ENCODE measurements at regions not wholly inside any gene's neighbourhood (a gene's known extent, or its start where the extent isn't known, plus 50 kb on each side); places are given as distances from the start of the nearest gene placed in this dataset.
A peak's percentile ranks its signal among the peaks of the same experiment; 100 is the strongest.

- TF ChIP-seq MLX (CRISPR knock-in tag; conservative IDR thresholded peaks at IDR 0.05) (no peak), HDAC2 (IDR thresholded peaks at IDR 0.05) (0 out of 2 replicates have a peak, but pooled peaks have one; percentile 20), NR2C1 (IDR thresholded peaks at IDR 0.05) (no peak), NR2C1 (tag; IDR thresholded peaks at IDR 0.05) (peak; percentile 33; the same call in 1 of the 2 replicates), EP400 (IDR thresholded peaks at IDR 0.05) (peak; percentile 72), ILK (tag; IDR thresholded peaks at IDR 0.05; ENCODE audit: borderline replicate concordance, low read depth) (no peak), CREB1 (IDR thresholded peaks at IDR 0.05) (0 out of 2 replicates have a peak, but pooled peaks have one; percentile 23), CREB1 (CRISPR knock-in tag; IDR thresholded peaks at IDR 0.05) (no peak), MYC (IDR thresholded peaks at IDR 0.05; ENCODE audit: low read depth, low read length) (peak; percentile 77), MYC (CRISPR knock-in tag; IDR thresholded peaks at IDR 0.05; ENCODE audit: borderline replicate concordance, low read depth) (peak; percentile 59; the same call in 1 of the 2 replicates), CTCFL (IDR thresholded peaks at IDR 0.05; ENCODE audit: borderline replicate concordance, insufficient read depth, low read depth, low read length, poor library complexity, severe bottlenecking) (no peak), ELF1 (tag; IDR thresholded peaks at IDR 0.05) (no peak), ZNF398 (CRISPR knock-in tag; IDR thresholded peaks at IDR 0.05) (no peak), ZNF445 (CRISPR knock-in tag; IDR thresholded peaks at IDR 0.05; ENCODE audit: low read depth) (no peak), U2AF2 (optimal IDR thresholded peaks at IDR 0.05; ENCODE audit: low read depth, low read length) (no peak), MCM5 (IDR thresholded peaks at IDR 0.05; ENCODE audit: low read depth) (no peak), HDAC3 (IDR thresholded peaks at IDR 0.05; ENCODE audit: borderline replicate concordance, partially characterized antibody) (peak; percentile 67), TBL1XR1 (IDR thresholded peaks at IDR 0.05; ENCODE audit: low read length in 2 of 2) (peak in 1 of 2 experiments; percentile 62; a peak in 2 of 4 replicates), SMARCA4 (IDR thresholded peaks at IDR 0.05) (peak; percentile 95), MAFK (IDR thresholded peaks at IDR 0.05; ENCODE audit: low read length) (no peak), DIDO1 (tag; IDR thresholded peaks at IDR 0.05; ENCODE audit: low read depth) (no peak; the same call in 1 of the 2 replicates)
These were observed 506.7 kb downstream of the HAPSTR1 start (continued) for GRCh38 chr16:9597967-9598730.
